Esophagus (tissue), 2 donors: ENCODE measurements at regions not wholly inside any gene's neighbourhood (a gene's known extent, or its start where the extent isn't known, plus 50 kb on each side); places are given as distances from the start of the nearest gene placed in this dataset.
"Not testable (repeated sequence)": the region's sequence is repeated elsewhere in the genome, so short reads cannot be mapped to it uniquely, and the experiment has no call there.

Source experiments
- H3K27ac ChIP-seq, 2 donors: one replicate each; pipeline ENCODE4 v1.5.1; 2013; ENCODE audit warnings: low read depth in 2 of 2, mild to moderate bottlenecking in 2 of 2, inconsistent platforms in 1 of 2, low read length in 1 of 2, moderate library complexity in 1 of 2
- H3K27me3 ChIP-seq, 2 donors: one replicate each; pipeline ENCODE4 v1.6.1; 2013; ENCODE audit warnings: low read length in 2 of 2, control low read depth in 1 of 2, mild to moderate bottlenecking in 1 of 2; ENCODE audit not compliant: insufficient read depth in 2 of 2, control insufficient read depth in 1 of 2
- H3K36me3 ChIP-seq, 2 donors: one replicate each; pipeline ENCODE4 v1.6.1; 2013; ENCODE audit warnings: low read length in 1 of 2; ENCODE audit not compliant: control insufficient read depth in 2 of 2, insufficient read depth in 2 of 2
- H3K4me1 ChIP-seq, 2 donors: one replicate each; pipeline ENCODE4 v1.6.1; 2013; ENCODE audit warnings: low read length in 1 of 2; ENCODE audit not compliant: control insufficient read depth in 2 of 2, insufficient read depth in 2 of 2
- H3K4me3 ChIP-seq, 2 donors: one replicate each; pipeline ENCODE4 v1.5.1; 2013; ENCODE audit warnings: low read length in 2 of 2, mild to moderate bottlenecking in 2 of 2, low read depth in 1 of 2, moderate library complexity in 1 of 2
- H3K9me3 ChIP-seq, 2 donors: one replicate each; pipeline ENCODE4 v1.6.1; 2013; ENCODE audit warnings: mild to moderate bottlenecking in 2 of 2, low read depth in 1 of 2, low read length in 1 of 2, moderate library complexity in 1 of 2; ENCODE audit not compliant: control insufficient read depth in 2 of 2, insufficient read depth in 1 of 2
- WGBS, 2 donors: extraction: QIAGEN DNeasy Blood & Tissue Kit; methylation state at CpG; one replicate each; pipeline ENCODE4 v1.1.7; 2013; 5-methylcytosine and 5-hydroxymethylcytosine counted together
- donor health status: healthy with polysubstance abuse.
- donor health status: Bipolar disorder and iron deficiency.

GRCh38 chr10:38271031-38271430 is 176.9 kb downstream of the ZNF37A start:
- not testable (repeated sequence) for H3K36me3 ChIP-seq, H3K27me3 ChIP-seq, H3K4me1 ChIP-seq, H3K27ac ChIP-seq, H3K4me3 ChIP-seq, H3K9me3 ChIP-seq
- WGBS, 2 donors: 47 to 51% methylated on average over 3 of the region's 3 CpGs

DNA sequence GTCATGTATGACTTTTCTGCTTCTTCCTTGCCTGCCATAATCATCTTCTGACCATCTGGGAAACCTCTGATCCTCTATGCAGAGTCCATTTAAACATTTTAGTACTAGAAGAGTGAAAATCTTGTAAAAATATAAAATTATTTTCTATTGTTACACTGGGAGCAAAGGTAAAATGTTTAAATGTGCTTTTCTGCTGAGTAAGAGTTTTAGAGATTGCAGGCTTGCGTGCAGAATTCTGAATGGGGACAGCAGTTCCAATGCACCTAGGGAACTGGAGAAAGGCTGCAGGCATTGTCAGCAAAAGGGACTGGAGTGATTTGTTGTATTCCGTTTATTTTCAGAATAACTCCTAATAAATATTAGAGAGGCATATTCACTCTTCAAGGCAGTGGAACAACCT is 180.7 kb downstream of the ZNF37A start:
- not testable (repeated sequence) for H3K27me3 ChIP-seq
- WGBS, 2 donors: 67 to 71% methylated on average over 2 of the region's 2 CpGs

GRCh38 chr10:38292560-38292959 is 198.4 kb downstream of the ZNF37A start:
- not testable (repeated sequence) for H3K27me3 ChIP-seq, H3K36me3 ChIP-seq, H3K9me3 ChIP-seq, H3K27ac ChIP-seq, H3K4me3 ChIP-seq, H3K4me1 ChIP-seq
- WGBS, 2 donors: 60 to 88% methylated on average over 1 of the region's 2 CpGs

More for the DNA sequence above, 180.7 kb downstream of the ZNF37A start:
- H3K4me1 ChIP-seq, H3K27ac ChIP-seq, H3K9me3 ChIP-seq, H3K36me3 ChIP-seq, H3K4me3 ChIP-seq: not testable (repeated sequence)

DNA sequence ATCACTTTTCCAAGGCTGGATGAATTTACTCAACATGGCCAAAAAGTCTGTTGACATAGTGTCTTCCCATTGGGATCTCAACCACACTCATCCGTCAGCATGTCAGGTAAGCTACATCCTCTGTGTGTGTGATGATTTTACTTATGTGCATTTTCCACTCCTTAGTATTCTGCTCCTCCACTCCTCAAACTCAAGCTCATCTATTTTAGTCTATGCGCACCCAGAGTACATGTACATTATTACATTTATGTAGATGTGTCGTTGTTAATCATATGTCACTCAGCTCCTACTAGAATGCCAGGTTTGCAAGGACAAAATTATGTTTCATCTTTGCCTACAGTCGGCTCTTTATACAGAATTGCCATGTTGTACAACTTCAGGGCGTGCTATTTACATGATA is 216.0 kb downstream of the ZNF37A start:
- not testable (repeated sequence) for H3K36me3 ChIP-seq, H3K27ac ChIP-seq, H3K27me3 ChIP-seq, H3K9me3 ChIP-seq, H3K4me3 ChIP-seq, H3K4me1 ChIP-seq
- WGBS, 2 donors: 69 to 79% methylated on average over 5 of the region's 5 CpGs

- not testable (repeated sequence) for H3K27ac ChIP-seq, H3K4me1 ChIP-seq, H3K27me3 ChIP-seq, H3K9me3 ChIP-seq, H3K4me3 ChIP-seq, H3K36me3 ChIP-seq
- WGBS, 2 donors: 73 to 76% methylated on average over 4 of the region's 4 CpGs
Measured at GRCh38 chr10:38315090-38315805, 221.1 kb downstream of the ZNF37A start.

DNA sequence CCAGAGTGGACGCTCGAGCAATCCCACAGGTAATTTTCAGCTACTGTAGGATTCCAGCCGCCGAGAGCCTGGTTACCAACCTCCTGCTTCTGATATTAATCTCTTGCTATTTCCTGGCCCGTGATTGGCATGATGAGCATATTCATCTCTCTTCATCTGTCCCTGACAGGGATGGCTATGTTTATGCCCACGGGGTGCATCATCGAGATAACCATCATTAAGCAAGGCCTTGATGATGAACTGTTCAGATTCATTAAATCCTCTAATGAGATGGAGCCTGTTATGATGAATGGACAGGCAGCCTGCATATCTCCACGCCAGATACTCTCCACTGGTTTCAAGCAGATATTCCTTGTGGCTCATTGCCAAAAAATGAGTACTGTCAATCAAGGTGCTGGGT is 227.3 kb downstream of the ZNF37A start:
- H3K4me1 ChIP-seq, H3K36me3 ChIP-seq, H3K27ac ChIP-seq, H3K4me3 ChIP-seq, H3K27me3 ChIP-seq, H3K9me3 ChIP-seq: not testable (repeated sequence)
- 86 to 88% methylated on average over 8 of the region's 8 CpGs for WGBS, 2 donors

DNA sequence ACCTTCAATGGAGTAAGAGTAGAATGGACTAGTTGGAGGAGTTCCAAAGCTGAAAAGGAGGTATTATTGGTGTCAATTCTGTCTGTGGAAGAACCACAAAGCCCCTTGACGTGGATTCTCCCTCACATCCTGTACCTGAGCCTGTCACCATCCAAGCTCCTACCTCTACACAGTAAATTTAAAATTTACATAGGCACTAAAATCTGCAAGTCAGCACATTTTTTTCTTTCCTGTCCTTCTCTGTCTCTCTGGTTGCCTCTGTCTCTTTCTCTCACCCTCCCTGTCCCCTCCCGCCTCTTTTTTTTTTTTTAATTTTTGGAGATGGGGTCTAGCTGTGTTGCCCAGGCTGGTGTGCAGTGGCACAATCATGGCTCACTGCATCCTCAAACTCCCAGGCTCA is 236.2 kb downstream of the ZNF37A start:
- not testable (repeated sequence) for H3K36me3 ChIP-seq, H3K27ac ChIP-seq, H3K4me3 ChIP-seq, H3K27me3 ChIP-seq, H3K9me3 ChIP-seq, H3K4me1 ChIP-seq
- WGBS, 2 donors: 68 to 73% methylated on average over 1 to 2 of the region's 2 CpGs

DNA sequence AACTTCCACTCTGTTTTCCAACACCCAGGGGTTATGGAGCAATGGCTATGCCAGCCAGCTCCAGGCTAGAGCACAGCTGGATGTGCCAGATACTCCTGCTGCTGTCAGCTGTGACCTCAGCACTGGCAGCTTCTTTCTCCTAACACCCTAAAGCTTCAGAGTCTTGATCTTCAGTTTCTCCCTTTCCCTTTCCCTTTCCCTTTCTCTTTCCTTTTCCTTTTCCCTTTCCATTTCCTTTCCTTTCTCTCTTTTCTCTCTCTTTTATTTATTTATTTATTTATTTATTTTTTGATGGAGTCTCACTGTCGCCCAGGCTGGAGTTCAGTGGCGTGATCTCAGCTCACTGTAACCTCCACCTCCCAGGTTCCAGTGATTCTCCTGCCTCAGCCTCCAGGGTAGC is 237.0 kb downstream of the ZNF37A start:
- 83 to 92% methylated on average over 2 of the region's 2 CpGs for WGBS, 2 donors
- H3K27ac ChIP-seq, H3K4me1 ChIP-seq, H3K9me3 ChIP-seq, H3K36me3 ChIP-seq, H3K27me3 ChIP-seq, H3K4me3 ChIP-seq: not testable (repeated sequence)

- H3K27me3 ChIP-seq, H3K36me3 ChIP-seq, H3K9me3 ChIP-seq, H3K27ac ChIP-seq, H3K4me3 ChIP-seq, H3K4me1 ChIP-seq: not testable (repeated sequence)
- 71% methylated on average over 2 to 3 of the region's 4 CpGs for WGBS, 2 donors
Measured at GRCh38 chr10:38333699-38334098, 239.6 kb downstream of the ZNF37A start.

DNA sequence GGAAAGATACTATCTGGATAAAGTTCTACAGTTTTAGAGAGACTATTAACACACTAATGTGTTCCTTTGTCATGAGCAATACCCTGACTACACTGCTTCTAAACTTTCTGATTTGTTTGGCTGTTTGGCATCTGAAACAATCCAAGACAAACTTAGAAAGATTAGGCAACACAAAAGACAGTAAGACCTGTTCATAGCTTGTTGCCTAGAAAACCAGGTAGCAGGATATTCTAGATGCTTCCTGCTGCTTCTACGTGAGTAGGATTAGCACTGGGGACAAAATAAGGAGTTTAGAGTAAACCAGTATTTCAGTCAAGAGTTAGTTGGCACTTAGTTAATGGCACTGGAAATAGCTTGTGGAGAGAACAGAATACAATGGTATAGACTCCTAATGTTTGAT is 256.5 kb downstream of the ZNF37A start:
- H3K4me3 ChIP-seq, H3K27me3 ChIP-seq, H3K27ac ChIP-seq, H3K9me3 ChIP-seq, H3K36me3 ChIP-seq, H3K4me1 ChIP-seq: not testable (repeated sequence)
- 43 to 60% methylated on average over 1 of the region's 1 CpG for WGBS, 2 donors
